ENCODE measurements at regions not wholly inside any gene's neighbourhood (a gene's known extent, or its start where the extent isn't known, plus 50 kb on each side); places are given as distances from the start of the nearest gene placed in this dataset.

DNA sequence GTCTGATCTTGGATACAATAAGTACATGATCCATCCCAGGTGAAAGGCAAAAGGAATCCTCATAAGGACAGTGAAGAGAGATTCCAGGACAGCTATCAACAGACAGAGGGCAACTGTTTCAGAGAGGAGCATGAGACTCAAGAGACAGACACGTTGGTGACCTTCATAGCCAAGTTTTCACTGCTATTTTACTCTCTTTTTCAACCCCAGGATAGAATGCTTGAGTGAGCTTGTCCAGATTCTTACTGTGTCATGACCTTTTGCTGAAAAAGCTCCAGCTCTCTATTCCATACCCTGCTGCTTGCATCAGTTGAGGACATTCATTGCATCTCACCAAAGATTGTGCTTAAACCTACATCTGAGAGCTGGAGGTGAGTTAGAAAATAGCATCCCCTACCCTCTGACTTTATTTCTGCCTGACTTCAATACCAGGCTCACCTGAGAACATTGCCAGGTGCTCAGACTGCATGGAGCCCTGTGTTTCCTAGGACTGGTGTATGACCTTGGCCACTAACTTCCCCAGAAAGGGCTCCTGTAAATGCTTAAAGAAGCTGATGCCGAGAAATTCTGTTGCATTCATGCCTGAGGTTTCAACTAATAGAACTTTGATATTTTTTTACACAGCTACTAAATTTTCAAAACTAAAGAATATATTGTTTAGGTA, 70.4 kb upstream of the TMEM17 start:
- Mint-ChIP-seq H3K9me3 (no peaks in the 10 kb centered on the region), H3K27me3 (ENCODE audit: low read depth) (peaks cover 15% of the 10 kb centered on the region), H3K4me1 (peaks cover 21% of the 10 kb centered on the region), H3K4me3 (no peak overlapping the region), H3K27ac (no peak overlapping the region), H3K36me3 (no peaks in the 10 kb centered on the region)
- TF ChIP-seq, protein P1, sequence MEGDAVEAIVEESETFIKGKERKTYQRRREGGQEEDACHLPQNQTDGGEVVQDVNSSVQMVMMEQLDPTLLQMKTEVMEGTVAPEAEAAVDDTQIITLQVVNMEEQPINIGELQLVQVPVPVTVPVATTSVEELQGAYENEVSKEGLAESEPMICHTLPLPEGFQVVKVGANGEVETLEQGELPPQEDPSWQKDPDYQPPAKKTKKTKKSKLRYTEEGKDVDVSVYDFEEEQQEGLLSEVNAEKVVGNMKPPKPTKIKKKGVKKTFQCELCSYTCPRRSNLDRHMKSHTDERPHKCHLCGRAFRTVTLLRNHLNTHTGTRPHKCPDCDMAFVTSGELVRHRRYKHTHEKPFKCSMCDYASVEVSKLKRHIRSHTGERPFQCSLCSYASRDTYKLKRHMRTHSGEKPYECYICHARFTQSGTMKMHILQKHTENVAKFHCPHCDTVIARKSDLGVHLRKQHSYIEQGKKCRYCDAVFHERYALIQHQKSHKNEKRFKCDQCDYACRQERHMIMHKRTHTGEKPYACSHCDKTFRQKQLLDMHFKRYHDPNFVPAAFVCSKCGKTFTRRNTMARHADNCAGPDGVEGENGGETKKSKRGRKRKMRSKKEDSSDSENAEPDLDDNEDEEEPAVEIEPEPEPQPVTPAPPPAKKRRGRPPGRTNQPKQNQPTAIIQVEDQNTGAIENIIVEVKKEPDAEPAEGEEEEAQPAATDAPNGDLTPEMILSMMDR (IDR thresholded peaks at IDR 0.05; ENCODE audit: unreplicated experiment): no peak
- no peak for DNase-seq (ENCODE audit: low spot score in 2 of 2, unreplicated experiment in 2 of 2)

DNA sequence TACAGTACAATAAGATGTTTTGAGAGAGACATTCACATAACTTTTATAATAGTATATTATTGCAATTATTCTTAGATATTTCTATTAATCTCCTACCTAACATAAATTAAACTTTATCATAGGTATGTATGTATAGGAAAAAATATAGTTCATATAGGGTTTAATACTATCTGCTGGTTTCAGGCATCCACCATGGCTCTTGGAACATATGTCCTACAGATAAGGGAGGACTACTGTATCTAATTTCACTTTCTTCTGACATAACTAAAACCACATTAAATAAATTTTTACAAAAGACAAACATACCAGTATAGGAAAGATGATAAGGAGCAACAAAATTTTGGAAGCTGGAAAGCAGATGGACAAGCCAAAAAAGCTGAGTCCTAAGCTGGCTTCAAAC, 67.9 kb upstream of the TMEM17 start:
- H3K9me3 Mint-ChIP-seq: no peaks in the 10 kb centered on the region
- no peak overlapping the region for H3K4me3 Mint-ChIP-seq
- H3K4me1 Mint-ChIP-seq: peaks cover 30% of the 10 kb centered on the region
- no peaks in the 10 kb centered on the region for H3K36me3 Mint-ChIP-seq
- peaks cover 33% of the 10 kb centered on the region for H3K27me3 Mint-ChIP-seq (ENCODE audit: low read depth)
- no peak overlapping the region for H3K27ac Mint-ChIP-seq
- TF ChIP-seq, protein P1 (IDR thresholded peaks at IDR 0.05; ENCODE audit: unreplicated experiment): no peak
- DNase-seq (ENCODE audit: low spot score in 2 of 2, unreplicated experiment in 2 of 2): no peak

DNA sequence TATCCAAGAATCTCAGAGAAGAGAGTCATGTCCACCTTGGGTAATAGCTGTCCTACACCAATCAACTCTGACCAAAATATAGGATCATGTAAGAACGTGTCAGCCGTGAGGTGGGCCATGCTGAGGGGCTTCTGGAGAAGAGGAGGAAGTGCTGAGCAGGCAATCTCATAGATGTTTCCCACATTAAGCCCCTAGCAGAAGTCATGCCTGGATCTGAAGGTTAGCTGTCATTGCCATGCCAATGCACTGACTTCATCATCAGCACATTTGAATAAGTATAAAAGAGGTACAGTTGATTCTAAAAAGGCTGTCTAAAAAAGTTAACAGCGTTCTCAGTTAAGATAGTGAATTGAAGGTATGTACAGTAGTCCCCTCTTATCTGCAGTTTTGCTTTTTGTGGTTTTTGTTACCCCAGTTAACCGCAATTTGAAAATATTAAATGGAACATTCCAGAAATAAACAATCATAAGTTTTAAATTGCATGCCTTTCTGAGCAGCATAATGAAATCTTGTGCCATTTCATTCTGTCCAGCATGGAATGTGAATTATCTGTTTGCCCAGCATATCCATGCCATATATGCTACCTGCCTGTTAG, 67.2 kb upstream of the TMEM17 start:
- no peak for DNase-seq (ENCODE audit: low spot score in 2 of 2, unreplicated experiment in 2 of 2)
- Mint-ChIP-seq H3K4me3 (no peak overlapping the region), H3K9me3 (no peaks in the 10 kb centered on the region), H3K27me3 (ENCODE audit: low read depth) (peaks cover 33% of the 10 kb centered on the region), H3K36me3 (no peaks in the 10 kb centered on the region), H3K27ac (no peak overlapping the region), H3K4me1 (peaks cover 23% of the 10 kb centered on the region)
- TF ChIP-seq, protein P1 (IDR thresholded peaks at IDR 0.05; ENCODE audit: unreplicated experiment): no peak

DNA sequence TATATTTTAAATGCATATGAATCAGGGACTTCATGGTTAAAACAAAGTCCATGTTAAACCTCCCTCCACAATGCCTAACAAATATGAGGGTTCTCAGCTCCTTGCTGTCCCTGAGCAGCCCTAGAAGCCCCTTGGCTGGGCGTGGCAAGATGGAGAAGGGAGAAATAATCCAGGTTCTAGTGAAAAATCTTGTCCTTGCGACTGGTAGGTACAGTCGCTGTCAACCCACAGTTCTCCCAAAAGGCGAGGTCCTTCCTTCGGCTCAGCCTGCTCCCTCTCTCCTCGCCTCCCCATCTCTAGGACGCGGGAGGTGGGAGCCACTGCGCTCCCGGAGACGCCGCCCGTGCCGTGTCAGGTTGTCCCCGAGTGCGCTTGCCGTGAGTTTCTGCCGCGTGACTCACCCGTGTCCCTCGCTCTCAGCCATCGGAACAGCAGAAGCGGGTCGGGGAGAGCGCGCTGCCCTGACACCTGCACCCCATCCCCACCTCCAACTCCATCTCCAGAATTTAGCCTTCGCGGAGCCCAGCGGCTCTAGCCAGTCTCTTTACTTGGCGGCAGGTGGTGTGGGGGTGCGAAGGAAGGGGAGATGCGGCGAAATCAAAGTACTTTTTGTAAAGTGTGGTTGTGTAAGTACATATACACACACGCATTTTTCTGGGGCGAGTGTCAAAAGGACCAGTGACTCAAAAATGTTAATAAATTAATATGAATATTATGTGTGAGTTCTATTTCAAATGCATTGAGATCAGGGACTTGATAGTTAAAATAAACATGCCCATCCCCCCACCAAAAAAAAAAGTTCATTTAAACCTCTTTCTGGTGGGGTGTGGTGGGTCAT, 65.1 kb upstream of the TMEM17 start:
- Mint-ChIP-seq H3K4me1 (peaks cover 17% of the 10 kb centered on the region), H3K27ac (no peak overlapping the region), H3K36me3 (no peaks in the 10 kb centered on the region), H3K9me3 (no peaks in the 10 kb centered on the region), H3K27me3 (ENCODE audit: low read depth) (peaks cover 33% of the 10 kb centered on the region), H3K4me3 (peak overlapping the region; percentile 57)
- TF ChIP-seq, protein P1 (IDR thresholded peaks at IDR 0.05; ENCODE audit: unreplicated experiment): no peak
- DNase-seq (ENCODE audit: low spot score in 2 of 2, unreplicated experiment in 2 of 2): no peak

DNA sequence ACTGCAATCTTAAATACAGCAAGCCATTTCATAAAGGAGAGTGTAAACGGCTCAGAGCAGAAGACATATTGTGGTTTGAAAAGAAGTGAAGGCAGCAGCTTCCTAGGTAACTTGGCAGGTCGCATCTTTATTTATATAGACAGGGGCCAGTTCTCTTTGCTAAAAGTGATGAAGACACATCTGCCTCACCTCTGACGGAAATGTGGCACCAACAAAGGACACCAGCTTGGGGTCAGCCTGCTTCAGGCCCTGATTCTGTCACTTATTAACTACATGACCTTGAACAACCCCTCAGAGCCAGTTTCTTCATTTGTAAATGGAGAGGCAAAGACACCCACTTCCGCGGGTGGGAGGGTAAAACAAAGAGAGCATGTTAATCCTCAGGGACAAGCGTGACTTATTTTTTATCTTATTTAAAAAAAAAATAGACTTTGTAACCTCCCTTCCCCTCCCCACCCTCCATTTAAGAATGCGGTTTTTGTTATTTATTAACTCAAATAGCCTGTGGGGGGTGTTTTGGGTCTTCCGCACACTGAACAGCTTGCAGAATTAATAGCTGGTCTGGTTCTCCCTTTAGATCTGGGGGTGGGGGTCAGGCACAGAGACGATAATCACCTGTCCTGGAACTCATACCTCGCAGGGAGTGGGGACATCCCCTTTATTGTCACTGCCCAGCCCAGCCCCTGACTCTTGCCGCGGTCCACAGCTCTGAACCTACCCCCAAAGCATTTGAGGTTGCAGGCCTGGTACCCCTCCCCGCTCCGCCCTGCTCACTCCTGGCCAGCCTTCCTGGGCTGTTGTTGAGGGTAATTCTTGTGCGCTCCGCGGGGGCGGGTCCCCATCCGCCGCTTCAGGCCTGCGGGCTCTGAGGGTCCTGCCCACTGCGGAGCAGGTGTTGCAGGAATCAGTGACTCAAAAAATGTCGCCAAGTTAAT, 64.2 kb upstream of the TMEM17 start:
- H3K9me3 Mint-ChIP-seq: no peaks in the 10 kb centered on the region
- H3K27ac Mint-ChIP-seq: no peak overlapping the region
- peaks cover 33% of the 10 kb centered on the region for H3K27me3 Mint-ChIP-seq (ENCODE audit: low read depth)
- no peaks in the 10 kb centered on the region for H3K36me3 Mint-ChIP-seq
- TF ChIP-seq, protein P1 (IDR thresholded peaks at IDR 0.05; ENCODE audit: unreplicated experiment): no peak
- H3K4me3 Mint-ChIP-seq: no peak overlapping the region
- DNase-seq (ENCODE audit: low spot score in 2 of 2, unreplicated experiment in 2 of 2): no peak
- H3K4me1 Mint-ChIP-seq: peaks cover 17% of the 10 kb centered on the region
